GM18868 (cell line): ENCODE measurements at regions not wholly inside any gene's neighbourhood (a gene's known extent, or its start where the extent isn't known, plus 50 kb on each side); places are given as distances from the start of the nearest gene placed in this dataset.

Experiments used
- ATAC-seq: cut with Tn5 transposase; IDR thresholded peaks from one replicate; pipeline ENCODE4 v1.9.1; 2021; ENCODE audit warnings: mild to moderate bottlenecking, moderate library complexity; ENCODE audit not compliant: unreplicated experiment

DNA sequence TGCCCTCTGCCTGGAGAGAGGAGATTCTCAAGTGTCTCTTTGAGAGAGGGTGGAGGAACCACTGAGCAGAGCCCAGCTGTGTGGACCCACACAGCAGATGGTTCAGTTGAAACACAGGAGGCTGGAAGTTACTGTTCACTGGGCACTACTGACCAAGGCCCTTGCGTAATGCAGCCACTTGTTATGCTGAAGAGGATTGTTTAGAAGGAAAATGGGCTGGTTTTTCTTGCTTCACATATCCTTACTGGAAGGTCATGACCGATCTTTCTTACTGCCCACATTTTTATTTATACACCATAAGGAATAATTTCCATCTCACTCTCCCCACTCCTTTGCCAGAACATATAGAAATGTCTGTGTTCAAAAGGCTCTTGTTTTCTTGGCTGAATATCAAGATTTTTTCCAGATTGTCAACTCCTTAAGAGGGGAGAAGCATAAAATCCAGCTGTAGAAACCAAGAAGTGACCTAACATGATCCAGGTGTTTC lies 375.1 kb upstream of the DDHD1 start:
- no peak for ATAC-seq

DNA sequence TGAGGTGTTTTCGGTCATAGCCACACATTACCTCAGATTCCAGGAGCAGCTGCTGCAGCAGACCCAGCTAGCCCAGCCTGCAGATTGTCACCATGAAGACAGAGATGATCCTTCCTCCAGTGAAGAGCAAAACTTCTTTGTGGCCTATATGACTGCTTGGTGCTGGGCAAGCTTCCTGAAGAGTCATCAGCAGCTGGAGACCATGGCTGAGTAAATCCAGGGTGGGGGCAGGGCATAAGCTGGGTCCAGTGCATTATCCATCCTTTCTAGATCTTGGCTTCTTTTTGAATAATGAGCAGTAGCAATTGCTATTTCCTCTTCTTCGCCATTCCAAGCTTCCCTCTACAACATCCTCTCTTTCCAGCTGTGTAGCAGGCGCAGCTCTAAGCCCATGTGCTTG lies 373.1 kb upstream of the DDHD1 start:
- no peak for ATAC-seq

DNA sequence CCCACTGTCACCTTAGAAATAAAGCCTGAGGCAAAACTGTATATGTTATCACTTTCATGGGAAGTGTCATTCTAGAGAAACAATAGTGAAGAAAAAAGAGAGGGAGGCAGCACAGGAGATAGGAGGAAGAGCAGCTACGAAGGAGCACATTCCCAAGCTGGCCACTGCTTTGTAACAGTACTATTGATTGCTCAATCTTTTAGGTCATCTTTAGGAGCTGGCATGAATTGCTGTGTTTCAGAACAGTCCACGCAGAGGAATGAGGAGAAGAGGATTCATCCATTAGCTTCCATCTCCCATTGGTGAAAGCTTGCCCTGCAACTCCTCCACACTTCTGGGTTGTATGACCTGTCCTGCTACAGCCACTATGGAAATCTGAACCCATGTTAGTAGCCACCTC lies 372.5 kb upstream of the DDHD1 start:
- no peak for ATAC-seq

DNA sequence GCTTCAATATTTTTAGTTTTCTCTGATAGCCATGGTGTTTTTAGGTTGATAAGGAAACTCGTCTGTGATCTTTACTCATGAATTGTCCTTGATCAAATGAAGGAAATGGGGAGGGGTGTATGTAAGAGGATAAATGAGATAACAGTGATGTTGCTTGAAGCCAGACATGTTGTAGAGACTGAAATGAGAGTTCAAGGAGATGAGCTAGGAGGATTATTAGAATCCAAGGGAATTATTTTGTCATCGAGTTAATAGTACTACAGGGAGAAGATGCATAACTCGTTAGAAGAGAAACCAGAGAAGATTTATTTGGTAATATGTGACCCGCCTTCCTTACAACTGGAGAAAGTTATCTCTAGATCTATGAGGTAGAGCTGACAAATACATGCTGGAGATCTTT lies 371.3 kb upstream of the DDHD1 start:
- no peak for ATAC-seq

GRCh38 chr14:53523226-53523625 lies 370.1 kb upstream of the DDHD1 start:
- ATAC-seq, result no peak

GRCh38 chr14:53520078-53520928 lies 367.2 kb upstream of the DDHD1 start:
- ATAC-seq, result no peak

GRCh38 chr14:53519137-53519536 lies 366.0 kb upstream of the DDHD1 start:
- no peak for ATAC-seq

GRCh38 chr14:53517270-53517960 lies 364.3 kb upstream of the DDHD1 start:
- ATAC-seq, result no peak

GRCh38 chr14:53516261-53516774 lies 363.2 kb upstream of the DDHD1 start:
- no peak for ATAC-seq

GRCh38 chr14:53515276-53515675 lies 362.2 kb upstream of the DDHD1 start:
- ATAC-seq, result no peak

DNA sequence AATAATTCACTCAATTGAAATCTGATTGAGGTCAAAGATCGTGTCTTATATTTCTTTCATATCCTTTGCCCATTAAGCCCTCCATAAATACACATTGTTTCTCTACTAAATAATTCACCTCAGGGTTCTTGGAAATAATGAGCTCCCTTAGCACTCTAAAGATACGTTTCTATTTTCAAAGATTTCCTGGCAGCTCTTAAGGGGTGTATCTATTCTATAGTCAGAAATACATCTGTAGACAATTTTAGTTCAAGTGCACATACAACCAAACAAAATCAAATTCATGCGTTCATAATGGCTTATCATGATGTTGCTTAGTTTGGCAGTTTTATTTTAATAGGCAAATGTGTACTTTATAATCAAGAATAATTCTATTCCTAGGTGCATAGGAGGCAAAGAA lies 361.1 kb upstream of the DDHD1 start:
- ATAC-seq, result no peak

GRCh38 chr14:53510281-53510912 lies 357.3 kb upstream of the DDHD1 start:
- ATAC-seq, result no peak

GRCh38 chr14:53509276-53510244 lies 356.4 kb upstream of the DDHD1 start:
- no peak for ATAC-seq

- no peak for ATAC-seq
Measured at GRCh38 chr14:53501361-53502211, 348.5 kb upstream of the DDHD1 start.

- no peak for ATAC-seq
Measured at GRCh38 chr14:53500191-53500590, 347.1 kb upstream of the DDHD1 start.

- ATAC-seq, result no peak
Measured at GRCh38 chr14:53496668-53497067, 343.5 kb upstream of the DDHD1 start.

- no peak for ATAC-seq
Measured at GRCh38 chr14:53495846-53496343, 342.8 kb upstream of the DDHD1 start.

DNA sequence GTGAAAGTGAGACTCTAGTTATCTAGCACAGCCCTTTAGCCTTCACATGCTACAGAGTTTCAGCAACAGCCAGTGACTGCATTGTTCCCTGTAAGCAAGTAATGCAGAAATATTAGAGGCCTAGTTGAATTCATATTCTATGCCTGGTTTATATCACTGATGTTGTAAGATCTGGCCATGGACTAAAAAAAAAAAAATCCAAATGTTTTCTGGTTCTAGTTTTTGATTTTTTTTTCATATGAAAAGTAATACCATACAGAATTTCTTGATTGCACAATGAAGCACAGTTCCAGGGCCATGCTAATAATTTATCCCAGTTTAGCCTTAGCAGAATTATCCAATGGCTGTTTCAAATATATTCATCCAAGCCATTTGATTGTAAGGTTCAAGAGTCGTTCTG lies 341.5 kb upstream of the DDHD1 start:
- no peak for ATAC-seq

- ATAC-seq, result no peak
Measured at GRCh38 chr14:53493860-53494259, 340.7 kb upstream of the DDHD1 start.
